PC-9 (cell line): ENCODE measurements at regions not wholly inside any gene's neighbourhood (a gene's known extent, or its start where the extent isn't known, plus 50 kb on each side); places are given as distances from the start of the nearest gene placed in this dataset.

Experiments used
- EZH2 ChIP-seq: fragments of 200-600 bp; sonication (generic); IDR thresholded peaks from 2 replicates; pipeline ENCODE4 v1.8.0; 2017; ENCODE audit warnings: antibody characterized with exemption, low read depth
- TF ChIP-seq, protein P1 (sequence below): fragments of 200-600 bp; sonication (generic); conservative IDR thresholded peaks from 2 replicates; pipeline ENCODE4 v1.6.1; 2017; ENCODE audit warnings: mixed run types, antibody characterized with exemption, mild to moderate bottlenecking, moderate library complexity

DNA sequence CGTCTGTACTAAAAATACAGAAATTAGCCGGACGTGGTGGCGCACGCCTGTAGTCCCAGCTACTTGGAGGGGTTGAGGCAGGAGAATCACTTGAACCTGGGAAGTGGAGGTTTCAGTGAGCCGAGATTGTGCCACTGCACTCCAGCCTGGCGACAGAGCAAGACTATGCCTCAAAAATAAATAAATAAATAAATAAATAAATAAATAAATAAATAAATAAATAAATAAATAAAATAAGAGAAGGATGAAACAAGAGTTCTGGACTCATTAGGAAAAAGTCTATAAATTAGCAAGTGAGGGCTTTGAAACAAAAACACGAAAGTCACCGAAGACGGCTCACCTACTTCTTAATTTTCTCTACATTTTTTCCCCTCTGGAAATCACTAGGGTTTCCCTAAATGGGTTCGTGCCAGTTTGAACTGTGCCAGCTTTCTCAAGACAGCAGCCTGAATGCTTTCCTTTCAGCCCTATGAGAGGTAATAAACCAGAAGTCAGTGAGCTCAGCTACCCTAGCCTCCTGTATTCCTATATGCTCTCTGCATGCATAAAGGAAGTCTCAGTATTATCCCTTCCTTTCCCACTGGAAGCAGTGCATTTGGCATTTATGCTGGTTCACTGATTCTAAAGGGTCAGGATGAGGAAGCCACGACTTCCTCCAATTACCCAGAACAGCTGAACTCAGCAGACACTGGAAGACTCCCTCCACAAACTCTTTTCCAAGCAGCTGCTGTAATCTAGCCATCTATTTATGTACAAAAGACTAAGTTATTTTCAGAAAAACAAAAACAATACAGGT is 266.9 kb downstream of the ZBBX start:
- TF ChIP-seq, protein P1, sequence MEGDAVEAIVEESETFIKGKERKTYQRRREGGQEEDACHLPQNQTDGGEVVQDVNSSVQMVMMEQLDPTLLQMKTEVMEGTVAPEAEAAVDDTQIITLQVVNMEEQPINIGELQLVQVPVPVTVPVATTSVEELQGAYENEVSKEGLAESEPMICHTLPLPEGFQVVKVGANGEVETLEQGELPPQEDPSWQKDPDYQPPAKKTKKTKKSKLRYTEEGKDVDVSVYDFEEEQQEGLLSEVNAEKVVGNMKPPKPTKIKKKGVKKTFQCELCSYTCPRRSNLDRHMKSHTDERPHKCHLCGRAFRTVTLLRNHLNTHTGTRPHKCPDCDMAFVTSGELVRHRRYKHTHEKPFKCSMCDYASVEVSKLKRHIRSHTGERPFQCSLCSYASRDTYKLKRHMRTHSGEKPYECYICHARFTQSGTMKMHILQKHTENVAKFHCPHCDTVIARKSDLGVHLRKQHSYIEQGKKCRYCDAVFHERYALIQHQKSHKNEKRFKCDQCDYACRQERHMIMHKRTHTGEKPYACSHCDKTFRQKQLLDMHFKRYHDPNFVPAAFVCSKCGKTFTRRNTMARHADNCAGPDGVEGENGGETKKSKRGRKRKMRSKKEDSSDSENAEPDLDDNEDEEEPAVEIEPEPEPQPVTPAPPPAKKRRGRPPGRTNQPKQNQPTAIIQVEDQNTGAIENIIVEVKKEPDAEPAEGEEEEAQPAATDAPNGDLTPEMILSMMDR, result no peak
- TF ChIP-seq EZH2, result no peak
